ENCODE measurements at regions not wholly inside any gene's neighbourhood (a gene's known extent, or its start where the extent isn't known, plus 50 kb on each side); places are given as distances from the start of the nearest gene placed in this dataset.

GRCh38 chr14:51585055-51585454 is 66.7 kb upstream of the FRMD6 start:
- no peak for TF ChIP-seq EZH2 (IDR thresholded peaks at IDR 0.05; ENCODE audit: borderline replicate concordance, low read depth, low read length, severe bottlenecking)
- TF ChIP-seq CTCF (IDR thresholded peaks at IDR 0.05; ENCODE audit: borderline replicate concordance, extremely low read depth, low read length, poor library complexity, severe bottlenecking), result no peak
